ENCODE measurements at regions not wholly inside any gene's neighbourhood (a gene's known extent, or its start where the extent isn't known, plus 50 kb on each side); places are given as distances from the start of the nearest gene placed in this dataset.

DNA sequence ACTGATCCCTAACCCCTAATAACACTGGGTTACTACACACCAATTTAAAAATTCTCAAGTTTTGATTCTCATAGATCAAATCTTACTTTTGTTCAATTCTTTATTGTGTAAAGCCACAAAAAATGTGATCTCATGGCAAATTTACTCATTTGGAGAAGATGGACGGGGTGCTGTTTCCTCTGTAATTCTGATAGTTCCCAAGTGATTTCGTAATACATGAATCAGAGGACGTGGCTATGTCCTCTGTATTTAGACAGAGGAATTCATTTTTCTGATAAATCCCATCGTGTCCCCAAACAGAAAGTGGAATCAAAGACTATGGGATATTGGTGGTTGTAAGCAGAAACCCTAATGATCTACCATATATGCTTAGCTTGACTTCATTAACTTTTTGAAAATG is 76.6 kb upstream of the GNG2 start:
- TF ChIP-seq, protein P1, sequence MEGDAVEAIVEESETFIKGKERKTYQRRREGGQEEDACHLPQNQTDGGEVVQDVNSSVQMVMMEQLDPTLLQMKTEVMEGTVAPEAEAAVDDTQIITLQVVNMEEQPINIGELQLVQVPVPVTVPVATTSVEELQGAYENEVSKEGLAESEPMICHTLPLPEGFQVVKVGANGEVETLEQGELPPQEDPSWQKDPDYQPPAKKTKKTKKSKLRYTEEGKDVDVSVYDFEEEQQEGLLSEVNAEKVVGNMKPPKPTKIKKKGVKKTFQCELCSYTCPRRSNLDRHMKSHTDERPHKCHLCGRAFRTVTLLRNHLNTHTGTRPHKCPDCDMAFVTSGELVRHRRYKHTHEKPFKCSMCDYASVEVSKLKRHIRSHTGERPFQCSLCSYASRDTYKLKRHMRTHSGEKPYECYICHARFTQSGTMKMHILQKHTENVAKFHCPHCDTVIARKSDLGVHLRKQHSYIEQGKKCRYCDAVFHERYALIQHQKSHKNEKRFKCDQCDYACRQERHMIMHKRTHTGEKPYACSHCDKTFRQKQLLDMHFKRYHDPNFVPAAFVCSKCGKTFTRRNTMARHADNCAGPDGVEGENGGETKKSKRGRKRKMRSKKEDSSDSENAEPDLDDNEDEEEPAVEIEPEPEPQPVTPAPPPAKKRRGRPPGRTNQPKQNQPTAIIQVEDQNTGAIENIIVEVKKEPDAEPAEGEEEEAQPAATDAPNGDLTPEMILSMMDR (IDR thresholded peaks at IDR 0.05), result no peak
- TF ChIP-seq POLR2A (IDR thresholded peaks at IDR 0.05) (no peak), POLR2AphosphoS5 (IDR thresholded peaks at IDR 0.05) (no peak)
